NCI-H748 (cell line): ENCODE measurements at regions not wholly inside any gene's neighbourhood (a gene's known extent, or its start where the extent isn't known, plus 50 kb on each side); places are given as distances from the start of the nearest gene placed in this dataset.
A peak's percentile ranks its signal among the peaks of the same experiment; 100 is the strongest.
"Not testable (repeated sequence)": the region's sequence is repeated elsewhere in the genome, so short reads cannot be mapped to it uniquely, and the experiment has no call there.

ENCODE experiments used
- DNase-seq: peaks from one replicate; lab custom pipeline; 2025; ENCODE audit not compliant: unreplicated experiment; lab: John Stamatoyannopoulos, UW

GRCh38 chrX:47776292-47777006, 60.3 kb upstream of the ZNF81 start:
- no peak for DNase-seq

GRCh38 chrX:47772764-47773163, 63.9 kb upstream of the ZNF81 start:
- DNase-seq: no peak

GRCh38 chrX:47771473-47771872, 65.2 kb upstream of the ZNF81 start:
- no peak for DNase-seq

- DNase-seq: not testable (repeated sequence)
Measured at GRCh38 chrX:47762826-47763225, 73.9 kb upstream of the ZNF81 start.

GRCh38 chrX:47752685-47753084, 84.0 kb upstream of the ZNF81 start:
- DNase-seq: no peak

GRCh38 chrX:47751670-47752069, 85.0 kb upstream of the ZNF81 start:
- peak; percentile 42 for DNase-seq

DNA sequence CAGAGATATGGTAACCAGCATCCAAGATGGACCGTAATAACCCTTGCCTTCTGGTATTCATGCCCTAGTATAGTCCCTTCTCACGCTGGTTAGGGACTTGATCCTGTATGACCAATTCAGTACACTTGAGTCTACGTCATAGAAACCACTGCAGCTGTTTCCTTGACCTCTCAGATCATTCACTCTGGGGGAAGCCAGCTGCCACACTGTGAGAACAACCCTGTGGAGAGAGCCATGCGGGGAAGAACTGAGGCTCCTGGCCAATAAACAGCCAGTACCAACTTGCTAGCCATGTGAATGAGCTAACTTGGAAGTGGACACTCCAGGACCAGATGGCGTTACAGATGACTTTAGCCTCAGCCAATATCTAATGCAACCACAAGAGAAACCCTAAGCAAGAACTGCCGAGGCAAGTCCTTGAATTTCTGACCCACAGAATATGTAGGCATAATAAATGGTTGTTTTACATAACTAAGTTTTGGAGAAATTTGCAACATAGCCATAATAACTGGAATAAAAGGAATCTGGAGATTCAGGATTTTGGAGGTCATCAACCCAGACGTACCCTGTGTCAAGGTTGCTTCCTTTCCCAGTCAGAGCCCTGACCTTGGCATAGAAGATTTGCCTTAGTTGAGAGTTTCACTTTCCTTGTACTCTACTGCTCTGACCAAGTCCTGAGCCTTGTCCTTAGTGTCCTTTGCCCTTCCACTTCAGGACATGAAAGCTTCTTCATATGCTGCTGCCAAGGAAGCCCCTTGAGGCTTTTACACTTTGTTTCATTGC, 87.3 kb upstream of the ZNF81 start:
- no peak for DNase-seq

DNA sequence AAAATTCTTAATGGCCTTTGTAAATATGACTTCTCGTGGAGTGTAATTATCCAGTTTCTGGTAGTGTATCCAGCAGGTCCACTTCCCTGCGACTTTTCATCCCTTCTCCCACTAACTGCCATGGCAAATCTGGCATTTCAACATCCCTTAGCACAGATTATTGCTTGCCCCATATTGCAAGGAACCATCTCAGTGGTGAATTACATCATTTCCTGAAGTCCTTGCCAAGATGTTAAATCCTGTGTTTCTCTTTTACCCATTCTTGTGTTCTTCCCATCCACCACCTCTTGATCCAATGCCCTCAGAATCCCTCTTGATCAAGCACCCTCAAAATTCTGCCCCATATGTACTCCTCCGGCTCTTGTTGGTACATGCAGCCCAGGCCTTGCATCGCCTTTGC, 88.1 kb upstream of the ZNF81 start:
- DNase-seq: no peak

- DNase-seq: no peak
Measured at GRCh38 chrX:47746446-47746845, 87.5 kb upstream of the UXT start.

- no peak for DNase-seq
Measured at GRCh38 chrX:47745416-47745815, 86.4 kb upstream of the UXT start.

DNA sequence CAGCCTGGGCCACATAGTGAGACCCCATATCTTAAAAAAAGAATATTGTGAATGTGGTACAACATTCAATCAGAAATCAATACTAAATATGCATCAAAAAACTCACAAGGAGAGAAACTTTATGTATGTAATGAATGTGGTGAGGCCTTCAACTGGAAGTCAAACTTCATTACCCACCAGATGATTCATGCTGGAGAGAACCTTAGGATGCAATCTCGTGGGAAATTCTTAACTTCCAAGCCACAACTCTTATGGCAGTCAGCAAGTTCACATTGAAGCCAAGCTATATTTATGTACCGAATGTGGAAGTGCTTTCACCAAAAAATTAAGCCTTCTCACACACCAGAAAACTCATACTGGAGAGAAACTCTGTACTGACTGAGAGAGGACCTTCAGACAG, 84.5 kb upstream of the UXT start:
- no peak for DNase-seq

DNA sequence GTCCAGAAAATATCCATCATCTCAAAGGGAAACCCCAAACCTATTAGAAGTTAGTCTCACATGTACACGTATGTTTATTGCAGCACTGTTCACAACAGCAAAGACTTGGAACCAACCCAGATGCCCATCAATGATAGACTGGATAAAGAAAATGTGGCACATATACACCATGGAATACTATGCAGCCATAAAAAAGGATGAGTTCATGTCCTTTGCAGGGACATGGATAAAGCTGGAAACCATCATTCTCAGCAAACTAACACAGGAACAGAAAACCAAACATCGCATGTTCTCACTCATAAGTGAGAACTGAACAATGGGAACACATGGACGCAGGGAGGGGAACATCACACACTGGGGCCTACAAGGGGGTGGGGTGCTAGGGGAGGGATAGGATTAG, 79.9 kb upstream of the UXT start:
- not testable (repeated sequence) for DNase-seq

- peak; percentile 1 for DNase-seq
Measured at GRCh38 chrX:47723689-47724088, 64.7 kb upstream of the UXT start.

DNA sequence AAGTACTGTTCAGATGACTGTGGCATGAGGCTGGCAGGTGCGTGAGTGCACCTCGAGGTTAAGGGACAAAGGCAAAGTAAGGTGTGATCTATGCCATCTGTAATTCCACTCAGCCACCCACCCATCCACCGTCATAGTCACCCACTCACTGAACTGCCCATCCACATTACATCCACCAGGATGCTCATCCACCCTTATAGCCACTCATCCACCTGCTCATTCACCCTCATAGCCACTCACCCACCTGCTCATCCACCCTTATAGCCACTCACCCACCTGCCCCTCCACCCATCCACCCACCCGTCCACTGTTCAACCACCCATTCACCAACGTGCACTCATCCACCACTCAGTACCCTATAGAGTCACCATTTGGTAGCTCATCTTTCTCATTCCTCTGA, 64.1 kb upstream of the UXT start:
- DNase-seq: peak; percentile 5

- DNase-seq: no peak
Measured at GRCh38 chrX:47722260-47722659, 63.3 kb upstream of the UXT start.

GRCh38 chrX:47715078-47715477, 56.1 kb upstream of the UXT start:
- DNase-seq: not testable (repeated sequence)

- DNase-seq: not testable (repeated sequence)
Measured at GRCh38 chrX:47712675-47713074, 53.7 kb upstream of the UXT start.

DNA sequence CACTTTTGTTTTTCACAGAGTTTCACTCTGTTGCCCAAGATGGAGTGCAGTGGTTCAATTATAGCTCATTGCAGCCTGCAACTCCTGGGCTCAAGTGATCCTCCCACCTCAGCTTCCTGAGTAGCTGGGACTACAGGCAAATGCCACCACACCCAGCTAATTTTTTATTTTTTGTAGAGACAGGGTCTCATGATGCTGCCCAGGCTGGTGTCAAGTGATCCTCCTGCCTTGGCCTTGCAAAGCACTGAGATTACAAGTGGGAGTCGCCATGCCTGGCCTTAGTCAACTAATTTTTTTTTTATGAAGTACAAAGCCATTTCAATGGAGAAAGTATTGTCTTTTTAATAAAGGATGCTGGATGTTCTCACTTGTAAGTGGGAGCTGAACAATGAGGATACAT, 51.3 kb upstream of the UXT start:
- DNase-seq: no peak
